Activated CD8-positive, alpha-beta memory T cell treated with anti-CD3 and anti-CD28 coated beads for 36 hours (primary cell): ENCODE measurements at regions not wholly inside any gene's neighbourhood (a gene's known extent, or its start where the extent isn't known, plus 50 kb on each side); places are given as distances from the start of the nearest gene placed in this dataset.

ENCODE experiments used
- CTCF ChIA-PET: fragments of 350-600 bp; sonication (Branson Sonifier 250); formaldehyde crosslinking; loops from one replicate; lab custom pipeline; 2021; ENCODE audit warnings: antibody characterized with exemption; lab: Charles Lee
- POLR2A ChIA-PET: fragments of 350-600 bp; sonication (Branson Sonifier 250); formaldehyde crosslinking; loops from one replicate; lab custom pipeline; 2021; ENCODE audit warnings: antibody characterized with exemption; lab: Charles Lee

GRCh38 chr2:71941726-71942525, 205.7 kb downstream of the CYP26B1 start:
- POLR2A ChIA-PET: no interaction called here

DNA sequence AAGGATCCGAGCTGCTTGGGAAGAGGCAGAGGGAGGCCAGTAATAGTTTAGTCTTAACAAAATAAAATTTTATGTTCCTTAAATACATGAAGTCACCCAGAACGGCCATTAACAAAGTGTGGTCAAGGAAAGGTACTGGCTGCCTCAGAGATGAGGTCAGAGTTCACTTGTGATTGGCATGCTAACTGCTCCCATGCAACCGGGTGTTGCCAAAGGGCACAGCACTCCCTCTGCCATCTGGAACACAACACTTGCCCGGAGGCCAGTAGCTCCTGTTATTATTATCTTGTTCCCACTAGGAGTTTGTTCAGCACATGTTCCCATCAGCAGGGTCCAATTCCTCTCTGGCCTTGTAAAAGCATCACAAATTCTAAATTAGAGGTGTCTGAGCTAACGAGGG, 207.0 kb downstream of the CYP26B1 start:
- POLR2A ChIA-PET: no interaction called here
- CTCF ChIA-PET: no interaction called here

More at GRCh38 chr2:71941726-71942525, 205.7 kb downstream of the CYP26B1 start:
- CTCF ChIA-PET: no interaction called here

DNA sequence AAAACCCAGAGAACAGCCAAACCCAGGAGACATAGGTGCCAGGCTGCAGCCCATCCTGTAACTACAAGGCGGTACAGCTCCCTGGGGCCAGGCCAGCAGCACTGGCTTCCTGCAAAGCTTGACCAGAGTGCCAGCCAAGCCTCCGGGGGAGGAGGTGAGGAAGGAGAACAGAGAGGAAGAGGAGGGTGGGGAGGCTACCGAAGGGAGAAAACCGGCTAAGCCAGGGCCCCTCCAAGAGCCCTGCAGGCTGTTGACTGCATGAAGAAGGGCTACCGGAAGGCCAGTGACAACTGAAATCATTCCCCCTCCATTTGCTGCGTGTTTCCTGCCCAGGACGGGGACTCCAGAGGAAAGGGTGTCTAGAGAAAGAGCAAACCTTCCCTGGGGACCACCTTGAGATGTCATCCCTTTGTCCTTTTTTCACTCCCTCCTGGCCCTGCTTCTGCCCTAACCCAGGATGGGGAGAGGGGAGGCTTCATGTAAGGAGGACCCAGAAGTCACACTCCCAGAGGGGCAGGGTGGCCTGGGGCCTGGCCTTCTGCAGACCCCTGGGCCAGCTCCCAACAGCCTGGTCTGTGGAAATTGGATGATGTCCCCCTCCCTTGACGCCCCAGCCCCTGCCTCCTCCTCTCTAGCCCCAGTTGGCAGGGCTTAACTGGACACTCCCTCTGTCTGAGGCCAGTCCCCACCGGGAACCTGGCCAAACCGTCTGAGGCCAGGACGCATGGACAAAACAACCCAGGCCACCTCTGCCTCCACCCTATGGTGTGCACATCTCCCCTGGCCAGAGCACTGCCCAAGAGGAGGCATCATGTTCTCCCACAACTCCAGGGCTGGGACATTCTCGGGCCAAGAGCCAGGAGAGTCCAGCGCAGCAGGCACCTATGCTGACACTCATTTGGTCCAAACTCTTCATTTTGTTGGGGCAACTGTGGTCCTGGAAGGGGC, 207.8 kb downstream of the CYP26B1 start:
- ChIA-PET CTCF (no interaction called here), POLR2A (no interaction called here)

DNA sequence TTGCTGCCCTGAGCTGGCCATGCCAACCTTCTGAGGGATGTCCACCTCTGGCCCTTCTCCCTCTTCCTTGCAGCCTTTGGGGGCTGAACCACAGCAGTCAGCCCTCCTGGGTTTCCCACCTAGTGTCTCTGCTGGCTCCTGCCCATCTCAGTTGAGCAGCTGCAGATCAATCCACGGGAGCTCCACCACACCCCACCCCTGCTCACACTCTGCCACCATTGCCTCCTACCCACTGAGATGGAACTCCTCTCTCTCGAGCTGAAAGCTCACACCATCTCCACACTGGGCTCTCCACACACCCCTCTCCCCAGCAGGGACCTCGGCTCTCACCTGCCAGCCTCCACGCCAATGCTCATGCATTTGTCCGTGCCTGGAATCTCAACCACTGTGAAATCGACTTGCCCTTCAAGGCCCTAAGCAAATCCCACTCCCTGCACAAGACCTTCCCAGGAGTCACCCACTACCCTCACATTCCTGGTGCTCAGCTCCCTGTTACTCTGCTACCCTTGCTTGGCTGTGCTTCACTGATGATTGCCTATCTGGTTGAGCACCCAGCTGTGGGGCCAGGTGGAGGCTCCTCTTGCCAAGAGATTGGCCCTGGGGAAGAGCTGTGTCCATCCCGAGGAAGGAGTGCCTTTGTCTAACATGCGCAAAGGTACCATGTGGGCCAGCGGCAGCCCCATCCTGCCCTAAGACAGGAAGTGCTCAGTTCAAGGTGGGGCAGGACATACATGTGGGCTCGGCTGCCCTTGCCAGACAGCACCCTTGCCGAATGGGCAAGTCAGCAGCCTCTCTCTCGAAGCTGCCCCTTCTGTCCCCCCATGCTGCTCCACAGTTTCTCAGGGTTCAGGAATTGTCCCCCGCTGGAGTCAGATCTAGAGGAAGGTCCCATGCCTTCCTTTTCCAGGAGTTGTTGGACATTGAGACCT, 208.7 kb downstream of the CYP26B1 start:
- CTCF ChIA-PET: no interaction called here
- POLR2A ChIA-PET: no interaction called here

DNA sequence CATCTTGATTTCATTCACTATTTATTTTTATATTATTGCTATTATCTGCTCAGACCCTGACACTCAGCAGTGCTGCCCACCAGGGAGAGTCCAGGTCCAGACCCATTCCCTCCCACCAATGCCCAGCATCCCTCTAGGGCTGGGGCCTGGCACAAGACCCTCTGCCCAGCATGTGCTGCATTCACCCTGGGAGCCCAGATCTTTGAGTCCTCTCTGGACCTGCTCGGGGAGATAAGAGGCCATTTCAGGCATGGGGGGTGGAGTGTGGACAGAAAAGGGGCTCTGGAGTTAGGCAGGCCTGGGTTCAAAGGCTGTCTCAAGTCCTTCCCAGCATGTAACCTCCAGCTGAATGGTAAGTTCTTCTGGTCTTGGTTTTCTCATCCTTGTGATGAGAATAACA, 209.6 kb downstream of the CYP26B1 start:
- POLR2A ChIA-PET: no interaction called here
- CTCF ChIA-PET: no interaction called here

DNA sequence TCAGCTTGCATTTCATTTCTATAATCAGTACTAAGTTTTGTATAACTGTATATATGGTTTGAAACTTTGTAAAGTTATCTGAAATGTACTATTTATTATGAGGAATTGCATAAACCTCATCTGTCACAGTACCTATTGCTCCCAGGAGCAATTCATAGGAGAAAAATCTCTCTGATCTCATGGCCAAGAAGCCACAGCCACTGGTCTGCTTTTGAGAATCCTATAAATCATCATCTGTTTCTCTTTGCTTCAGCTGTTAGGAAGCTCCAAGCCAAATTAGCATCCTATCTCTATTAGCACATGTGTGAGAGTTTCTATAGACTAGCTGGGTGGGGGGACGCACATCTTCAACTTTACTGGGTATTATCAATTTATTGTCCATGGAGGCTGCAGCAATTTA, 210.3 kb downstream of the CYP26B1 start:
- ChIA-PET POLR2A (no interaction called here), CTCF (no interaction called here)

- POLR2A ChIA-PET: no interaction called here
- CTCF ChIA-PET: no interaction called here
Observed at GRCh38 chr2:71936076-71937030, 211.3 kb downstream of the CYP26B1 start.

- CTCF ChIA-PET: no interaction called here
- POLR2A ChIA-PET: no interaction called here
Observed at GRCh38 chr2:71935262-71935848, 212.3 kb downstream of the CYP26B1 start.

DNA sequence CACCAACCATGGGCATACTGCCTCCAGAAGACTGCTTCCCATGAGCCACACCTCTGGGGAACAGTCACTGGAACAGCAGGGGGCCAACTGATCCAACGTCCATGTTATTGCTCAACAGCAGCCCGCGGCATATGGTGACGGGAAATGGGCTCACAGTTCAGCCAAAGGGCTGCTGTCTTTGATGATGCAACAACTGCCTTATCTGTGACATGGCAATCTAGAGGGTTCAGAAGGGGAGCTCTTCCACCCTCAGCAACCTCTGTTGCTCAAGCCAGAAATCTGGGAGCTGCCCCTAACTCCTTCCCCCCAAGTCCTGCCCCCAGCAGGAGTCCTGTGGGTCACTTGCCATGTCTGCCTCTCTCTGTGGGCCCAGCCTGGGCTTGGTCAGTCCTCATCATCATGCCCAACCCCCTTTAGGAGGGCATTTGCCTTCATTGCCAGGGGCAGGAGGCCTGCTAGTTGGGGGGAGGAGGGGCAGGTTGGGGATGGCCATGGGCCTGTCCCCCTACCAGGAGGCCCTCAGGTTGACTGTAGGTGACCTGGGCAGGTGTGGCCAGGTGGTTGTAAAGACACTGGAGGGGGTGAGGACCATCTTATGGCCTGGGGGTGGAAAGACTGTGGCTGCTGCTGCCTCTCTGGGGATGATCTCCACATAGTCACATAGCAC, 212.9 kb downstream of the CYP26B1 start:
- POLR2A ChIA-PET: no interaction called here
- CTCF ChIA-PET: no interaction called here

GRCh38 chr2:71934320-71934593, 213.4 kb downstream of the CYP26B1 start:
- POLR2A ChIA-PET: no interaction called here

GRCh38 chr2:71933467-71934319, 214.0 kb downstream of the CYP26B1 start:
- POLR2A ChIA-PET: no interaction called here

More at GRCh38 chr2:71934320-71934593, 213.4 kb downstream of the CYP26B1 start:
- CTCF ChIA-PET: interaction anchor here (1.6 kb wide), 1 partner anchor 10 kb away, joined by 4 read pairs; no protein-coding TSS in a partner anchor

GRCh38 chr2:71932780-71933466, 214.7 kb downstream of the CYP26B1 start:
- ChIA-PET CTCF (interaction anchor here (1.6 kb wide), 1 partner anchor 9 kb away, joined by 4 read pairs; no protein-coding TSS in a partner anchor), POLR2A (no interaction called here)

More at GRCh38 chr2:71933467-71934319, 214.0 kb downstream of the CYP26B1 start:
- CTCF ChIA-PET: interaction anchor here (1.6 kb wide), 1 partner anchor 10 kb away, joined by 4 read pairs; no protein-coding TSS in a partner anchor

GRCh38 chr2:71932037-71932779, 215.5 kb downstream of the CYP26B1 start:
- CTCF ChIA-PET: no interaction called here
- POLR2A ChIA-PET: no interaction called here

DNA sequence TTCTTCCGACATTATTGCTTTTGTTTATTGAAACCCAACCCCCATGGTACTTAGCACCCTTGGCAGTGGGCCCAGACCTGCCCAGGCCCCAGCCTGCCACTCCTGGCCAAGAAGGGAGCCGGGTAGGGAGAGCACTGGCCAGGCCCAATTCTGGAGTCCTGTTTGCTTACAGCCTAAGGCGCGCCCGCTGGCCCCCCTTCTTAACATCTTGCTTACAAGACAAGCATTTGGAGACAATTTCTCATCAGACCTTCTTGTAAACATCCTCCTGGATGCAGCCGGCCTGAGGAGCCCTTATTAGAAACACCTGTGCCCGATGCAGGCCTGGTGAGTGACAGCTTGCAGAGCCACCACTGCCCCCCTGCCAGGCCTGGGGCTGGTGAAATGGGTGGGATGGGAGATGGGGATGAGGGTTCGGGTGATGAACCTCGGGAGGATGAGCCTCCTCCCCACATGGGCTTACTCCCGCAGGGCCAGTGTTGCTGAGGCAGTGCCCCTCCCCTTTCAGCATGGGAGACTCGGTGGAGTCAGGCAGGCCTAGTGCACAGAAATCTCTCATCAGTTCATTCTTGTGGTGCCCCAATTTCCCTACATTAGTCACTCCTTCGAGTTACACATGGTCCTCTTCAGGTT, 217.5 kb downstream of the CYP26B1 start:
- ChIA-PET POLR2A (no interaction called here), CTCF (interaction anchor here (1.6 kb wide), 1 partner anchor 8 kb away, joined by 5 read pairs; no protein-coding TSS in a partner anchor)

- ChIA-PET CTCF (no interaction called here), POLR2A (no interaction called here)
Observed at GRCh38 chr2:71929482-71929772, 218.2 kb downstream of the CYP26B1 start.
